ENCODE measurements at regions not wholly inside any gene's neighbourhood (a gene's known extent, or its start where the extent isn't known, plus 50 kb on each side); places are given as distances from the start of the nearest gene placed in this dataset.

GRCh38 chr4:87718217-87718835 lies 68.2 kb downstream of the DMP1 start (continued):
- no peak for TF ChIP-seq POLR2AphosphoS5 (IDR thresholded peaks at IDR 0.05; ENCODE audit: low read depth, low read length)

Data from H1 (cell line).